HCT116 (cell line): ENCODE measurements at regions not wholly inside any gene's neighbourhood (a gene's known extent, or its start where the extent isn't known, plus 50 kb on each side); places are given as distances from the start of the nearest gene placed in this dataset.

Source experiments
- ATAC-seq: fragments of 200-7000 bp; cut with Tn5 transposase; 2 replicates; pipeline ENCODE4 v1.9.1; 2020; ENCODE audit warnings: mild to moderate bottlenecking, moderate library complexity
- BruUV-seq: library from RNA; stranded (reverse); fragments of 400-500 nt; replicated peaks from 2 replicates; lab custom pipeline; 2021; lab: Mats Ljungman, UMichigan
- CTCF ChIA-PET: fragments of 300-600 bp; sonication (Branson Sonifier 250); formaldehyde crosslinking; loops from one replicate; lab custom pipeline; 2021; ENCODE audit warnings: antibody characterized with exemption; lab: Charles Lee
- POLR2A ChIA-PET: fragments of 300-600, 350-600 bp; sonication (Branson Sonifier 250); formaldehyde crosslinking; loops from one replicate; lab custom pipeline; 2021; ENCODE audit warnings: antibody characterized with exemption; lab: Charles Lee
- RAD21 ChIA-PET, 2 experiments: fragments of 300-600 bp; sonication (Branson Sonifier 250); formaldehyde crosslinking; loops; one replicate each; lab custom pipeline; 2023; ENCODE audit warnings: low total read pairs in 2 of 2; ENCODE audit not compliant: uncharacterized antibody in 2 of 2, unreplicated experiment in 2 of 2, low non-redundant PET in 1 of 2; lab: Charles Lee
- DNase-seq: peaks from one replicate; pipeline ENCODE4 v3.0.0-alpha.2; 2010; ENCODE audit warnings: low read depth, low spot score
- H2AFZ ChIP-seq: fragments of 200-600 bp; shearing (Covaris generic), sonication (generic); 2 replicates; pipeline ENCODE4 v1.6.1; 2017; ENCODE audit warnings: low read depth, mixed run types, mixed read lengths, antibody characterized with exemption, low read length; ENCODE audit not compliant: poor library complexity, severe bottlenecking
- H3K27ac ChIP-seq: 2 replicates; pipeline ENCODE4 v1.5.1; 2012; ENCODE audit warnings: low read depth, low read length
- H3K27me3 ChIP-seq: fragments of 200-600 bp; sonication (generic); 2 replicates; pipeline ENCODE4 v1.6.1; 2016; ENCODE audit warnings: mixed run types, low read length, mixed read lengths; ENCODE audit not compliant: insufficient read depth
- H3K36me3 ChIP-seq, 2 experiments: fragments of 200-500 bp in 1 of 2; fragments of 200-600 bp in 1 of 2; sonication (Bioruptor generic) in 1 of 2; sonication (generic) in 1 of 2; 2 replicates each; pipeline versions ENCODE4 v1.5.1 to v1.6.1; 2014 to 2016; ENCODE audit warnings: low read length in 2 of 2, inconsistent platforms in 1 of 2, mixed read lengths in 1 of 2, mixed run types in 1 of 2; ENCODE audit not compliant: insufficient read depth in 2 of 2, control insufficient read depth in 1 of 2
- H3K4me1 ChIP-seq, 2 experiments: fragments of 200-600 bp in 1 of 2; sonication (generic) in 1 of 2; 2 replicates each; pipeline versions ENCODE4 v1.5.1 to v1.6.1; 2012 to 2017; ENCODE audit warnings: low read length in 2 of 2, inconsistent platforms in 1 of 2, mild to moderate bottlenecking in 1 of 2, mixed read lengths in 1 of 2, mixed run types in 1 of 2, moderate library complexity in 1 of 2; ENCODE audit not compliant: insufficient read depth in 2 of 2, control insufficient read depth in 1 of 2
- H3K4me2 ChIP-seq: fragments of 200-600 bp; sonication (generic); 2 replicates; pipeline ENCODE4 v1.6.1; 2017; ENCODE audit warnings: mixed run types, low read length, mixed read lengths
- H3K4me3 ChIP-seq, 2 experiments: fragments of 200-600 bp in 1 of 2; sonication (generic) in 1 of 2; replicated peaks in 1 of 2; 2 replicates each; pipeline ENCODE4 v1.5.1; 2011 to 2016; ENCODE audit warnings: low read length in 2 of 2, control low read depth in 1 of 2, low read depth in 1 of 2, mild to moderate bottlenecking in 1 of 2, mixed read lengths in 1 of 2, mixed run types in 1 of 2
- H3K79me2 ChIP-seq: fragments of 200-600 bp; sonication (generic); 2 replicates; pipeline ENCODE4 v1.6.1; 2017; ENCODE audit warnings: mild to moderate bottlenecking, mixed run types, low read length, moderate library complexity, mixed read lengths; ENCODE audit not compliant: insufficient read depth
- H3K9ac ChIP-seq: fragments of 200-600 bp; sonication (generic); 2 replicates; pipeline ENCODE4 v1.6.1; 2016; ENCODE audit warnings: low read length, mixed read lengths
- H3K9me2 ChIP-seq: fragments of 200-600 bp; sonication (generic), shearing (Covaris generic); 2 replicates; pipeline ENCODE4 v1.6.1; 2017; ENCODE audit warnings: mixed run types, mild to moderate bottlenecking, moderate library complexity; ENCODE audit not compliant: insufficient read depth
- H3K9me3 ChIP-seq, 2 experiments: fragments of 200-500 bp in 1 of 2; fragments of 200-600 bp in 1 of 2; sonication (Bioruptor generic) in 1 of 2; sonication (generic) in 1 of 2; 2 replicates each; pipeline ENCODE4 v1.6.1; 2014 to 2017; ENCODE audit warnings: low read length in 2 of 2, mixed read lengths in 2 of 2, inconsistent platforms in 1 of 2, low read depth in 1 of 2, mild to moderate bottlenecking in 1 of 2, mixed run types in 1 of 2, moderate library complexity in 1 of 2; ENCODE audit not compliant: control insufficient read depth in 1 of 2, insufficient read depth in 1 of 2
- H4K20me1 ChIP-seq: fragments of 200-600 bp; sonication (generic), shearing (Covaris generic); 2 replicates; pipeline ENCODE4 v1.6.1; 2017; ENCODE audit warnings: mixed run types, mild to moderate bottlenecking, moderate library complexity; ENCODE audit not compliant: insufficient read depth
- CTCF ChIP-seq, 3 experiments: fragments of 200-600 bp in 1 of 3; sonication (generic) in 1 of 3; IDR thresholded peaks in 2 of 3; conservative IDR thresholded peaks in 1 of 3; 2 replicates each; pipeline ENCODE4 v1.5.1; 2012 to 2017; ENCODE audit warnings: low read depth in 2 of 3, low read length in 2 of 3, antibody characterized with exemption in 1 of 3, borderline replicate concordance in 1 of 3, control low read depth in 1 of 3, mild to moderate bottlenecking in 1 of 3, mixed read lengths in 1 of 3, mixed run types in 1 of 3, moderate library complexity in 1 of 3; ENCODE audit not compliant: insufficient read depth in 1 of 3
- EGR1 ChIP-seq: IDR thresholded peaks from 2 replicates; pipeline ENCODE4 v1.6.1; 2012; ENCODE audit warnings: low read depth
- ELF1 ChIP-seq: IDR thresholded peaks from 2 replicates; pipeline ENCODE4 v1.6.1; 2012; ENCODE audit warnings: low read depth, borderline replicate concordance
- EZH2 ChIP-seq: fragments of 200-600 bp; sonication (generic); IDR thresholded peaks from 2 replicates; pipeline ENCODE4 v1.6.1; 2017; ENCODE audit warnings: antibody characterized with exemption, mixed run types
- FOSL1 ChIP-seq: IDR thresholded peaks from 2 replicates; pipeline ENCODE4 v1.6.1; 2012; ENCODE audit warnings: low read depth
- POLR2A ChIP-seq: IDR thresholded peaks from 2 replicates; pipeline ENCODE4 v1.7.0; 2011; ENCODE audit warnings: borderline replicate concordance; ENCODE audit not compliant: insufficient read depth, insufficient read length; ENCODE audit errors: extremely low read depth
- RAD21 ChIP-seq: IDR thresholded peaks from 2 replicates; pipeline ENCODE4 v1.6.1; 2012; ENCODE audit warnings: low read depth, mild to moderate bottlenecking
- TCF7L2 ChIP-seq: IDR thresholded peaks from 2 replicates; pipeline ENCODE4 v1.7.0; 2011; ENCODE audit warnings: borderline replicate concordance, inconsistent platforms; ENCODE audit not compliant: insufficient read depth, insufficient read length; ENCODE audit errors: extremely low read depth
- ZFX ChIP-seq: fragments of 450-650 bp; IDR thresholded peaks from 2 replicates; pipeline ENCODE4 v1.6.1; 2017
- intact Hi-C: fragments of 100-400 bp; cut with micrococcal nuclease; formaldehyde crosslinking; loops from 2 replicates; pipeline ENCODE4 v1.10.0; 2022
- TF ChIP-seq, protein P1 (sequence below): IDR thresholded peaks from 2 replicates; pipeline ENCODE4 v1.6.1; 2012

DNA sequence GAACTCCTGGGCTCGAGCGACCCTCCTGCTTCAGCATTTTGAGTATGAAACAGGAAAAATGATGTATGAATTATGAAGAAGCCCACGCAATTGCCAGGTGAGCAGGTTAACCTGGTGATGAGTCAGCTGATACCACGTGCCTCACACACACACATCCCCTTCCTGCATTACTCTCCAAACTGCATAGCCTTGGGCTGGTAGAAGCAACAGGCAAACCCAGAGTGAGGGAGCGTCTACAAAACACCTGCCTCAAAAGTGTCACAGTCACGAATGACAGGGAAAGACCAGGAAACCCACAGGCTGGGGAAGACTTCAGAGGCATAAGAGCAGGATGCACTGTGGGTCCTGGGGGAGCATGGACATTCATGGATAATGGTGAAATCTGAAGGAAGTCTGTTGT is 192.8 kb upstream of the IRS2 start (continued):
- no peak for TF ChIP-seq ELF1

DNA sequence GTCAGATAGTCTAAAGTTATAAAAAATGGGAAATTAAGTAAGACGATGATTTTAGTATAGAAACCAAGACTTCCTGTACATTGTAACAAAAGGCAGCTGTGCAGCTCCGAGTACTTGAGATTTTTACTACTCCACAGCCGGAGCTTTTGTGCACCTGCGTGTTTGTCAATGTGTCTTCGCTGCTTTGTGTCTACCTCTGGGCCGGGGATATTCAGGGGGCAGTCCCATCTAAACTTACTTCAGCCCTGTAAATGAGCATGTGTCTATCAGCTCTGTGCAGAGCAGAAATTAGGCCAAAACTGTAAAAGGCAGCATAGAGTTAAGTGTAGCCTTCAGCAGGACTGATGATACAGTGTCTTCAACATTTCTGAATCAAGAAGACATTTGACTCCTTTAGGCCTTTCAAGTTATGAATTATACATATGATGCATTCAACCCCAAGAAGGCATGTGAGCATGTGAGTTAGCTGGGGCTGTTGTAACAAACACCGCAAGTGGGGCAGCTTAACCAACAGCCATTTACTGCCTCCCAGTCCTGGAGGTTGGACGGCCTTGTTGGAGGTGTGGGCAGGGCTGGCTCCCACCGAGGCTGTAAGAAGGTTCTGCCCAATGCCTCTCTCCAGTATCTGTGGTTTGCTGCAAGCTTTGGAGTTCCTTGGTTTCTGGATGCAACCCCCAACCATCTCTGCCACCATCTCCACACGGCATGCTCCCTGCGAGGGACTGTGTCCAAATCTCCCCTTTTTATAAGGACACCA is 191.0 kb upstream of the IRS2 start:
- no peaks in the 10 kb centered on the region for H4K20me1 ChIP-seq
- H3K4me3 ChIP-seq = no peak overlapping the region
- H3K9me2 ChIP-seq = no peaks in the 10 kb centered on the region
- CTCF ChIA-PET = no interaction called here
- BruUV-seq = no TSS peak
- no peaks in the 10 kb centered on the region for H3K9me3 ChIP-seq
- H3K9ac ChIP-seq = no peak overlapping the region
- no peak overlapping the region for H3K27ac ChIP-seq
- no peak overlapping the region for H2AFZ ChIP-seq
- intact Hi-C loops = no loop called here
- TF ChIP-seq FOSL1 = no peak
- TF ChIP-seq CTCF (IDR thresholded peaks at IDR 0.05 in 2 of 3, conservative IDR thresholded peaks at IDR 0.05 in 1 of 3; ENCODE audit: borderline replicate concordance in 1 of 3, insufficient read depth in 1 of 3, low read depth in 2 of 3, low read length in 2 of 3) = no peak
- no peak for TF ChIP-seq RAD21
- no peak for TF ChIP-seq TCF7L2
- TF ChIP-seq, protein P1, sequence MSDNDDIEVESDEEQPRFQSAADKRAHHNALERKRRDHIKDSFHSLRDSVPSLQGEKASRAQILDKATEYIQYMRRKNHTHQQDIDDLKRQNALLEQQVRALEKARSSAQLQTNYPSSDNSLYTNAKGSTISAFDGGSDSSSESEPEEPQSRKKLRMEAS = no peak
- TF ChIP-seq POLR2A = no peak
- TF ChIP-seq ZFX = no peak
- TF ChIP-seq EZH2 = no peak
- no peak for TF ChIP-seq EGR1
- no peaks in the 10 kb centered on the region for H3K27me3 ChIP-seq
- DNase-seq (no peak), ATAC-seq (no peak)
- no peak overlapping the region for H3K4me2 ChIP-seq
- H3K4me1 ChIP-seq = peaks cover 0 to 7% of the 10 kb centered on the region in 2 experiments; a peak in 1 of 4 replicates
- no peaks in the 10 kb centered on the region for H3K36me3 ChIP-seq
- RAD21 ChIA-PET = no interaction called here
- no peaks in the 10 kb centered on the region for H3K79me2 ChIP-seq
- POLR2A ChIA-PET = no interaction called here
